Activated CD4-positive, alpha-beta T cell treated with anti-CD3 and anti-CD28 coated beads for 24 hours (primary cell): ENCODE measurements at regions not wholly inside any gene's neighbourhood (a gene's known extent, or its start where the extent isn't known, plus 50 kb on each side); places are given as distances from the start of the nearest gene placed in this dataset.

Source experiments
- DNase-seq, 2 donors: peaks; one replicate each; pipeline ENCODE4 v3.0.0-alpha.2; 2020; ENCODE audit warnings: low read depth in 2 of 2

- DNase-seq = no peak
These were observed 250.9 kb upstream of the EPHA5 start for GRCh38 chr4:65921180-65921579.

GRCh38 chr4:65918872-65919271 lies 248.6 kb upstream of the EPHA5 start:
- no peak for DNase-seq

- DNase-seq = no peak
These were observed 247.9 kb upstream of the EPHA5 start for GRCh38 chr4:65918212-65918611.

GRCh38 chr4:65917486-65917885 lies 247.2 kb upstream of the EPHA5 start:
- DNase-seq = no peak

- DNase-seq = no peak
These were observed 241.4 kb upstream of the EPHA5 start for GRCh38 chr4:65911720-65912119.

GRCh38 chr4:65893957-65894755 lies 223.9 kb upstream of the EPHA5 start:
- DNase-seq = no peak

- DNase-seq = no peak
These were observed 223.0 kb upstream of the EPHA5 start for GRCh38 chr4:65893271-65893670.

- no peak for DNase-seq
These were observed 210.3 kb upstream of the EPHA5 start for GRCh38 chr4:65880594-65880993.

- DNase-seq = no peak
These were observed 198.0 kb upstream of the EPHA5 start for GRCh38 chr4:65868096-65868824.

- no peak for DNase-seq
These were observed 195.2 kb upstream of the EPHA5 start for GRCh38 chr4:65865489-65865888.

- DNase-seq = no peak
These were observed 191.7 kb upstream of the EPHA5 start for GRCh38 chr4:65861993-65862392.

- DNase-seq = no peak
These were observed 175.0 kb upstream of the EPHA5 start for GRCh38 chr4:65845199-65845773.

- DNase-seq = no peak
These were observed 169.1 kb upstream of the EPHA5 start for GRCh38 chr4:65839164-65839931.

- no peak for DNase-seq
These were observed 164.4 kb upstream of the EPHA5 start for GRCh38 chr4:65834707-65835106.

- no peak for DNase-seq
These were observed 161.5 kb upstream of the EPHA5 start for GRCh38 chr4:65831828-65832227.

GRCh38 chr4:65825116-65825753 lies 154.9 kb upstream of the EPHA5 start:
- DNase-seq = no peak

- no peak for DNase-seq
These were observed 148.9 kb upstream of the EPHA5 start for GRCh38 chr4:65819192-65819591.

GRCh38 chr4:65805936-65806335 lies 135.6 kb upstream of the EPHA5 start:
- no peak for DNase-seq

- no peak for DNase-seq
These were observed 129.2 kb upstream of the EPHA5 start for GRCh38 chr4:65799513-65799912.

- DNase-seq = no peak
These were observed 128.3 kb upstream of the EPHA5 start for GRCh38 chr4:65798498-65799127.

- no peak for DNase-seq
These were observed 121.6 kb upstream of the EPHA5 start for GRCh38 chr4:65791812-65792308.
